DND-41 (cell line): ENCODE measurements at regions not wholly inside any gene's neighbourhood (a gene's known extent, or its start where the extent isn't known, plus 50 kb on each side); places are given as distances from the start of the nearest gene placed in this dataset.

Source experiments
- CTCF ChIP-seq: IDR thresholded peaks from 2 replicates; pipeline ENCODE4 v1.5.1; 2012; ENCODE audit warnings: borderline replicate concordance, low read length, moderate library complexity, mild to moderate bottlenecking; ENCODE audit not compliant: poor library complexity, severe bottlenecking; ENCODE audit errors: extremely low read depth
- EZH2 ChIP-seq: IDR thresholded peaks from 3 replicates; pipeline ENCODE4 v1.6.1; 2012; ENCODE audit warnings: borderline replicate concordance, low read depth, mild to moderate bottlenecking, moderate library complexity, low read length, inconsistent platforms; ENCODE audit not compliant: severe bottlenecking

GRCh38 chr20:60304931-60305330 is 346.7 kb downstream of the CDH26 start:
- TF ChIP-seq CTCF (no peak), EZH2 (no peak)
